ENCODE measurements at regions not wholly inside any gene's neighbourhood (a gene's known extent, or its start where the extent isn't known, plus 50 kb on each side); places are given as distances from the start of the nearest gene placed in this dataset.
"Not testable (repeated sequence)": the region's sequence is repeated elsewhere in the genome, so short reads cannot be mapped to it uniquely, and the experiment has no call there.

GRCh38 chr4:164239433-164239832 is 514.5 kb upstream of the SMIM31 start:
- no peak for DNase-seq

DNA sequence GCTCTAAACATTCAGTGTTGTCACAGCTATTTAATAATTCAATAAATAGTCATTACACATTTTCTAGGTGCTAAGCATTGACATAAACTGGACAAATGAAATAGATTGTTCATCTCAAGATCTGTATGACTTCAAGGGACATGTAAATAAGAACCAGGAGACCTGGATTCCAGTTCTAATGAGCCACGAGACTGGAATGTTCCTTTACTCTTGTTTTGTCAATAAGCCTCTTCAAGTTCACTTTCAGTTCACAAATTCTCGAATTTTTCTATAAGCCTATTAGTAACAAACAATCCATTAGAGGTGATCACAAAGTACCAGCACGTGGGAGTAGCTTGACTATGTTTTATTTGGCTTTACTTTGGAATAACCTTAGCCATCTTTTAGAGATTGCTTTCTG is 514.0 kb upstream of the SMIM31 start:
- DNase-seq: no peak

GRCh38 chr4:164251257-164251656 is 502.7 kb upstream of the SMIM31 start:
- no peak for DNase-seq

GRCh38 chr4:164252286-164252685 is 501.6 kb upstream of the SMIM31 start:
- no peak for DNase-seq

GRCh38 chr4:164261831-164262230 is 492.1 kb upstream of the SMIM31 start:
- DNase-seq: no peak

DNA sequence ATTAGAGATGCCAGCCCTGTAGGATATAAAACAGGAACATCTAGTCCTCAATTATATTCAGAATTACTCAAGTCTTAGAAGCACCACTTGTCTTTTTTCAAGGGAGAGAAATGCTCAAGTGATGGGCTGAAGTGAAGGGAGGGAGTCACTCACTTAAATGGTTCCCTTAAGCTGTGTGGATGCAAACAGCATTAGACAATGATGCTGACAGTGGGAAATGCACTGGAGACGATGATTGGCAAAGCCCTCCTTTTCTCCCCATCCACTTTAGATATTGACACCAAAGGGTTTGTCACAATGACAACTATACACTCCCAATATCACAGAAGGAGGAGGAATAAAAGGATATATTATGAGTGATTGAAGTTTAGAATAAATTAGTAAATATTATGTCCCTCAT is 491.4 kb upstream of the SMIM31 start:
- not testable (repeated sequence) for DNase-seq

- not testable (repeated sequence) for DNase-seq
These were observed 476.5 kb upstream of the SMIM31 start for GRCh38 chr4:164277414-164277813.

DNA sequence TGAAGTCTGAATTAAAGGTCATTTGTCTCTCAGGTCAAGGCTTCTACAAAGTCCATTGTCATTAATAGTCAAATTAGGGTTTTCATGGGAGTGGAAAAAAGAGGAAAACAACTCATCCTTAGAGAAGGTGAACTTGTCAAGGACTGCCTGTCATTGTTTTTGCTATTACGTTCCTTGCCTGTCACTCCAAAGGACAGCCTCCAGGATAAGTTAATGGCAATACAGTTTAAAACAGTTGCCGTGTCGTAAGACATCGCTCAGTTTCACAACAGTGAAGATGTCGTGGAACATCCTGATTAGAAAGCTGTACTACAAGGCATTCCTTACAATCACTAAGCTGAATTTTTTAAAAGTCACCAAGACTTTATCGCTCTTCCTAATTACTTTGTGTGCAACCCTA is 466.8 kb upstream of the SMIM31 start:
- DNase-seq: no peak

GRCh38 chr4:164288578-164288977 is 465.4 kb upstream of the SMIM31 start:
- DNase-seq: no peak

GRCh38 chr4:164293203-164293602 is 460.7 kb upstream of the SMIM31 start:
- DNase-seq: no peak

DNA sequence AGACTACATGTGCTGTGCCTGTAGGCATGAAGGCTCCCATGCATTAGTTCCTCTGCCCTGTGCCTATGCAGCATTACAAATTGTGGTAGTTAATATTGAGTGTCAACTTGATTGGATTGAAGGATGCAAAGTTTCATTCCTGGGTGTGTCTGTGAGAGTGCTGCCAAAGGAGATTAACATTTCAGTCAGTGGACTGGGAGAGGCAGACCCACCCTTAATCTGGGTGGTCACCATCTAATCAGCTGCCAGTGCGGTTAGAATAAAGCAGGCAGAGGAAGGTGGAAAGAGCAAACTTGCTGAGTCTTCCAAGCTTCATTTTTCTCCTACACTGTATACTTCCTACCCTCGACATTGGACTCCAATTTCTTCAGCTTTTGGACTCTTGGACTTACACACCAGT is 460.2 kb upstream of the SMIM31 start:
- no peak for DNase-seq

DNA sequence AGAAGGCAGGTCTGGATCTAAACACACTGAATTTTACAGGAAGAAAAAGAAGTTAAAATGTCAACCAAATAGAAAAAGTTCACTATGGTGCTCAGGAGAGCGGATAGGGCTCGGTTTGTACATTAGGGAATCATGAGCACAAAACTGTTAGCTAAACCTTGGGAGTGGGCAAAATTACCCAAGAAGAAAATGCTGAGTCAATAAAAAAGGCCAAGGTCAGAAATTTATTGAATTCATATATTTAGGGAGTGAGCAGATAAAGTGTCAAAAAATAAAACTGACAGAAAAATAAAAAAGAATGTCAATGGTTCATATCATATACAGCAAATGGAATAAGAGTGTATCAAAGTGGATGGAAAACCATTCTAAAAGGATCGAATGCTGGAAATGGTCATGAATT is 452.5 kb upstream of the SMIM31 start:
- no peak for DNase-seq

- DNase-seq: no peak
These were observed 449.8 kb upstream of the SMIM31 start for GRCh38 chr4:164304101-164304639.

DNA sequence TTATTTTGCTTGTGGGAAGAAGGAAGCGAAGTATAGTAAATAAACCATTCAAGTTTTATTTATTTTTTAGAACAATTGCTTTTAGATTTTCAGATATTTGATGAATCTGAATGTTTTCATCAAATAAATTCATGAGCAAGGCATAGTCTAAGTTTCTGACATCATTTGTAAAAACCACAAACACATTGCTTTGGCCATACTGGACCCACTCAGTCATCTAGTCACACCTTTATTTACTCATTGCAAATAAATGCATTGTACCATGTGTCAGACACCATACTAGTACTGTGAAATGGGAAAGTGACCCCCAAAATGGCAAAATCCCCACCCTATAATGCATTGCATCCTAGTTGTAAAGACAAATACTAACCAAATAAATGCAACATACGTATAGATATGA is 449.1 kb upstream of the SMIM31 start:
- DNase-seq: no peak

DNA sequence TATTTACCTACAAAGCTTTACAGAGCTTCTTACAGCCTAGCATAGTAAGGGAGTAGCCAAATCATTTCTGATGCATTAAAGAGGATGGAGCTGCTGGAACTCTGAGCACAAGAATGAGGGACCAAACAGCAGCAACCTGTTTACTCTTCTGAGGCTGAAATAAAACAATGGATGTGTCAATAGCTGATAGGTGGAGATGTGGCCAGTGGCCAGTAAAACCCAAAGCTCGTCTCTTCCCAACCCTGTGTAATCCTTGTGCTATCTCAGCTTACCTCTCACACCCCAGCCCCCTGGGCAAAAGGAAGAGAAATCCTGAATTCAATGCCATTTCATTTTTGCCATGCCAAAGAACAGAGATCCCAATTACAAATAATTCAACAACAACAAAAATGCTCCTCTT is 446.7 kb upstream of the SMIM31 start:
- no peak for DNase-seq

- no peak for DNase-seq
These were observed 441.3 kb upstream of the SMIM31 start for GRCh38 chr4:164312671-164313070.

DNA sequence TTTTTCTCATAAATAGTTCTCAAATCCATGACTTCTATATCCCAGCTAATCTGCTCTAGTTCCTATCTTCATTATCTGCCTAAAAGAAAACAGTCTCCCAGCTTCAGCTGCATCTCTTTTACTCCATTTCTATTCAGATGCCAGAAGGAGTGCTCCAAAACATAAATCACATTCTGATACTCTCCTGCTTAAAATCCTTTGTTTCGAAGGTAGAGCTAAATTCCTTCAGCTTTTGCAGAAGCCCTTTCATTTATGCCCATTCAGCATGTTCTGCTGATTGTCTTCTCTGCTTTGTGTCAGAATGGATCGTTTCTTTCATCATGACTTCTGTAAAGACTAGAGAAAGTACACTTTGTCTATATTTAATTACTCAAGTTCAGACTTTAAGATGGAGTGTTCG is 440.1 kb upstream of the SMIM31 start:
- no peak for DNase-seq

DNA sequence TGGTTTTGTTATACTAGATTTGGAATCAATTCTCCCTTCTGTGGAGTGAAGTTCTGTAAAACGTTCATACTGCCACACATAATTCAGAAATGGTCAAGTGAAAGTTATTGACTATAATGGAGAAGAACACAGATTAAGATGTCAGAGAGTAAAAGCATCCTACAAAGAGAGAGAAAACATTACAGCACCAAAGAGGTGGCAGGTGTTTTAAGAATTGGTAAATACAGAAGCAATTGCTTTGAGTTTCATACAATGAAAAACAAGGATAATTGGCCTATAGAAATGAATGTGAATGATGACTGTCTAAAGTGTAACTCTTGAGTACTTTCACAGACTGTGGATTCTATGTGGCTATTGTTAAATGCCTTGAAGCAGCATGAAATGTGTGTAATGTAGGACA is 435.6 kb upstream of the SMIM31 start:
- no peak for DNase-seq

DNA sequence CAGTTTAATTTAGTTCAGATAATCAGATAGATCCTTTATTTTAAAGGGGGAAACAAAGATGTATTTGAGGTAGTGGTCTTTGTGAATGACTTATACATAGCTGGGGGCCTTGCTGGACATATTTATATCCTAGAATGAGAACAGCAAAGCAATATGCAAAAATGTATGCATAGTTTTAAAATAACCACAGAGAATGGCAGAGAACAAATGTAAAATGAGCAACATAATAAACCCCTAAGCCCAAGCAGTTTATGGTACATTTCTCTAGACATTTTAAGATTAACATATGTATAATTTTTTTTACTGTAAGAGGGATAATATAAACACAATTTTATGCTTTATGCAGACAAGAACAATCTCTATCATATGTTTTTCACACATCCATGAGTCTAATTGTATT is 434.2 kb upstream of the SMIM31 start:
- DNase-seq: no peak

DNA sequence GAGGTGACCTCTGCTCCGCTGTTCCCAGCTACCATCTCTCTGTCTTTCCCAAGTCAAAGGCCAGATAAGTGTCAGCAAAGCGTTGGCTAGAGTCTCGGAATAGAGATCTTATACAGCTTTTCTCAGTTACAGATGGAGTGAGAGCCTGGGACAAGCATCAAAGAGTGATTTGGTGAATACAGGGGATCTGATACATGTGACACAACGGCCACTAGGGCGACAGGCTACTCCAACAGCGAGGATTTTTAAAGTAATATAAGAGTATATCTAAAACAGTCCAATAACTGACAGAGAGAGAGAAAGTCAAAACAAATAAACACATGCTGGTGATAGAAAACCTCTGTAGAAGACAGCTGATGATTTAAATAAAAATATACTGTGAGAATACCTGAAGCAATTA is 433.1 kb upstream of the SMIM31 start:
- DNase-seq: no peak

- no peak for DNase-seq
These were observed 427.9 kb upstream of the SMIM31 start for GRCh38 chr4:164326056-164326455.

DNA sequence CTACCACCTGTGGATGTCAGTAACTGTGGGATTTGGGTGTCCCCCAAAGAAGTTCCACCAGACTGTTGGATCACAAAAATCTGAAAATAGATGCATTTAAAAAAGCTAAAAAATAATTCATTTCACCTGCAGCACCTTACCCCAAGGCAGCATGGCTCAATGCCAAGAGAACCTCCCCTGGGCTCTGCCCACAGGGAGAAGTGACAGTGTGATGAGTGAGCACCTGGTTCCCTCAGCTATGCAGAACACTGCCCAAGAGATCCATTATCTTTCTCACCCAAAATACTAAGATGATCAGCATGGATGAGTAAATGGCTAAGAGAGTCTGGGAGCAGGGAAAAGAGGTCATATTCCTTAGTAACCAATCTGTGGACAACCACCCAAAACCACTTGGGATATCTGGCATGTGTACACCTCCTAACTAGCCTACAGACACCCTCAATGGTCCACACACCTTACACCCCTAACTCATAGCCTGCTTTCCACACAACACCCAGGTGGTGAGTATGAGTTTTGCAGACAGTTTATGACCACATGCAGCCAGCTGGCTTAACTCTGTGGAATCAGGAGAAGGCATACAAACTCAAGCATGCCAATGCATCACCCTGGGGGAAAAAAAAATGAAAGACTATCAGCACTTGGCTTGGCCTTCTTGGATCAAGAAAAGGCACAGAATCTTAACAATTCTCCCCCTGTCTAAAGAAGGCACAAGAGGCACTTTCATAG is 416.5 kb upstream of the SMIM31 start:
- no peak for DNase-seq

- DNase-seq: no peak
These were observed 410.4 kb upstream of the SMIM31 start for GRCh38 chr4:164343472-164343976.

GRCh38 chr4:164345756-164346155 is 408.2 kb upstream of the SMIM31 start:
- no peak for DNase-seq

DNA sequence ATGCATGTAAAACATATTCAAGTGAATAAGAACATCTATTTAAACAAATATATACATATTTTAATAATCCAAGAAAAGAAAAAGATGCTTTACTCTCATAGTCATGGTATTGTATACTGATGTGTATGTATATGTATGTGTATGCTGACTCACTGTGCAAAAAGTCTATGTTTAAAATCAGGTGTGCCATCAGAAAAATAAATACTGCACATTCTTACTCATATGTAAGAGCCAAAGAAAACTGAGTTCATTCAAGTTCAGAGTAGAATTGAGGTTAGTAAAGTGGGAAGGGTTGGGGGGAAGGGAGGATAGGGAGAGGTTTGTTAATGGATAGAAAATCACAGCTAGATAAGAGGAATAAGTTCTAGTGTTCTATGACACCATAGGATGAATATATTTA is 403.9 kb upstream of the SMIM31 start:
- DNase-seq: no peak

Measured in effector CD4-positive, alpha-beta T cell (primary cell).